Osteocyte (in vitro differentiated cells): ENCODE measurements at regions not wholly inside any gene's neighbourhood (a gene's known extent, or its start where the extent isn't known, plus 50 kb on each side); places are given as distances from the start of the nearest gene placed in this dataset.

Source experiments
- DNase-seq: peaks from one replicate; pipeline ENCODE4 v3.0.0; 2021; ENCODE audit warnings: mixed read lengths; ENCODE audit not compliant: unreplicated experiment; ENCODE audit errors: extremely low spot score
- H3K27ac Mint-ChIP-seq: one replicate; pipeline ENCODE4 v1.8.0; 2021; ENCODE audit warnings: mild to moderate bottlenecking, mixed read lengths; ENCODE audit not compliant: unreplicated experiment
- H3K27me3 Mint-ChIP-seq: one replicate; pipeline ENCODE4 v1.8.0; 2021; ENCODE audit warnings: mixed read lengths; ENCODE audit not compliant: unreplicated experiment
- H3K36me3 Mint-ChIP-seq: one replicate; pipeline ENCODE4 v1.8.0; 2021; ENCODE audit warnings: mixed read lengths; ENCODE audit not compliant: unreplicated experiment
- H3K4me1 Mint-ChIP-seq: one replicate; pipeline ENCODE4 v1.8.0; 2021; ENCODE audit warnings: mixed read lengths; ENCODE audit not compliant: unreplicated experiment
- H3K4me3 Mint-ChIP-seq: one replicate; pipeline ENCODE4 v1.8.0; 2021; ENCODE audit warnings: mild to moderate bottlenecking, moderate library complexity, mixed read lengths; ENCODE audit not compliant: unreplicated experiment
- H3K9me3 Mint-ChIP-seq: one replicate; pipeline ENCODE4 v1.8.0; 2021; ENCODE audit warnings: mixed read lengths; ENCODE audit not compliant: unreplicated experiment
- TF ChIP-seq, protein P1 (sequence below): fragments of 200-600 bp; sonication (generic); IDR thresholded peaks from 2 replicates; pipeline ENCODE4 v1.5.0; 2021; ENCODE audit warnings: antibody characterized with exemption, mild to moderate bottlenecking, moderate library complexity

DNA sequence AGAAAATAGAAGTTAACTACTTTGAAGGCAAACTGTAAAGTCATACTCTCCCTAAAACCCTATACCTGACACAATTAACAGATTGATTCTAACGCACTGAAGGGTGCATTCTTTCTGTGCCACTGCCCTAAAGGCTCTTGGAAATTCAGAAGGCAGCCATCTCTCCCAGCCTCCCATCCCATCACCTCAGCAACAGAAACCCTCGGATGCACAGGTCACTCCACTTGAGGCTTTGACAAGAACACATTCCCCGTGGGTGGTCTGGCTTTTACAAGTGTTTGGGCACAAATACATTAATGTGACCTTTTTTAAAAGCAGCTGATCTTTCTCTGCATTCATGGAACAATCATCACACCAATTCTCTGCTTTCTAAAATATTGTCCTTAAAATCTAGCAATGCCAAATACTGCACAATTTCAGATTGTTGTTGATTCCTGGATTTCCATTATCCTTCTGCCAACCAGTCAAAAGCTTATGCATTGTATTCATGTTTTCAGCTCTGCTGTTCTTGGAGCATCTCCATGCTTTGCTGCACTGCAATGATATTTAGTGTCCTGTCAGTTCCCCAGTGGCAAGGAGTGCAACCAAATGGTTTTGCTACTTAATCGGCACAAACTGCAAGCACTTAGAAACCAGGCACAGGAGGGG lies 175.6 kb downstream of the TMEM161B start:
- H3K36me3 Mint-ChIP-seq, result no peaks in the 10 kb centered on the region
- H3K27me3 Mint-ChIP-seq, result peaks cover 3% of the 10 kb centered on the region
- TF ChIP-seq, protein P1, sequence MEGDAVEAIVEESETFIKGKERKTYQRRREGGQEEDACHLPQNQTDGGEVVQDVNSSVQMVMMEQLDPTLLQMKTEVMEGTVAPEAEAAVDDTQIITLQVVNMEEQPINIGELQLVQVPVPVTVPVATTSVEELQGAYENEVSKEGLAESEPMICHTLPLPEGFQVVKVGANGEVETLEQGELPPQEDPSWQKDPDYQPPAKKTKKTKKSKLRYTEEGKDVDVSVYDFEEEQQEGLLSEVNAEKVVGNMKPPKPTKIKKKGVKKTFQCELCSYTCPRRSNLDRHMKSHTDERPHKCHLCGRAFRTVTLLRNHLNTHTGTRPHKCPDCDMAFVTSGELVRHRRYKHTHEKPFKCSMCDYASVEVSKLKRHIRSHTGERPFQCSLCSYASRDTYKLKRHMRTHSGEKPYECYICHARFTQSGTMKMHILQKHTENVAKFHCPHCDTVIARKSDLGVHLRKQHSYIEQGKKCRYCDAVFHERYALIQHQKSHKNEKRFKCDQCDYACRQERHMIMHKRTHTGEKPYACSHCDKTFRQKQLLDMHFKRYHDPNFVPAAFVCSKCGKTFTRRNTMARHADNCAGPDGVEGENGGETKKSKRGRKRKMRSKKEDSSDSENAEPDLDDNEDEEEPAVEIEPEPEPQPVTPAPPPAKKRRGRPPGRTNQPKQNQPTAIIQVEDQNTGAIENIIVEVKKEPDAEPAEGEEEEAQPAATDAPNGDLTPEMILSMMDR, result no peak
- H3K4me3 Mint-ChIP-seq, result no peak overlapping the region
- H3K9me3 Mint-ChIP-seq, result no peaks in the 10 kb centered on the region
- DNase-seq, result no peak
- H3K27ac Mint-ChIP-seq, result no peak overlapping the region
- no peaks in the 10 kb centered on the region for H3K4me1 Mint-ChIP-seq

DNA sequence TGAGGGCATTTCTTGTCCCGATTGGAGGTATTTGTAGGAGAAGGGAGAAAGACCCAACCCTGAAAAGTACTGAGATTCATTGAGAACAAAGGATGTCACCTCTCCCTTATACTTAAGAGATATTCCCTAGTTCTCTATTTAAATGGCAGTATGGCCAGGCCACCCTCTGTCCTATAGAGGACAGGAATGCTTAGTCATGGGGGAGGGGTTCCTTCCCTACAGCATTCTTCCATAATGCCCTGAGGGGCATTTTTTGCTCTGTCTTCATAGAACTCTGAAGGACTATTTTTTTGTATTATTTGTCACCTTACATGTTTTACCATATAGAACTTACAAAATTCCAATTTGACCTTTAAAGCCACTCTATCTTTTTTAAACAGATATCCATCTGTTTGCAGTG lies 176.3 kb downstream of the TMEM161B start:
- Mint-ChIP-seq H3K9me3 (no peaks in the 10 kb centered on the region), H3K36me3 (no peaks in the 10 kb centered on the region), H3K4me1 (no peaks in the 10 kb centered on the region), H3K4me3 (no peak overlapping the region), H3K27me3 (peaks cover 3% of the 10 kb centered on the region), H3K27ac (no peak overlapping the region)
- DNase-seq, result no peak
- TF ChIP-seq, protein P1, result no peak

DNA sequence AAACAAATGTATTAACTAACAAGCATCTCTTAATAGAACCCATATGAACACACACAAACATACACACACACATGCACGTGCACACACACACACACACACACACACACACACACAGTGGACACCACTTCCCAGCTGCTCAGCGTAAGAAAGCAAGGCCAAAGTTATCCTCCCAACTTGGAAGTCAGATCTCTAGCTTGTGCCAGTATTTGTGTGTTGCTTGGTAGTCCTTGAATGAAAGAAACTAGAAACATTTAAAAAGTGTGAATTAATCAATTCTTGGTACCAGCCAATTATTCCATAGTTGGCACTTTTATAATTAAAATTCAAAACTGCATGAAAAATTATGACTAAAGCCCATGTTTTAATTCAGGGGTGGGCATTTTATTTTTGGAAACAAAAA lies 178.1 kb downstream of the TMEM161B start:
- no peak for DNase-seq
- H3K4me3 Mint-ChIP-seq, result no peak overlapping the region
- H3K36me3 Mint-ChIP-seq, result no peaks in the 10 kb centered on the region
- no peaks in the 10 kb centered on the region for H3K9me3 Mint-ChIP-seq
- H3K27ac Mint-ChIP-seq, result no peak overlapping the region
- H3K4me1 Mint-ChIP-seq, result no peaks in the 10 kb centered on the region
- TF ChIP-seq, protein P1, result no peak
- peaks cover 3% of the 10 kb centered on the region for H3K27me3 Mint-ChIP-seq

DNA sequence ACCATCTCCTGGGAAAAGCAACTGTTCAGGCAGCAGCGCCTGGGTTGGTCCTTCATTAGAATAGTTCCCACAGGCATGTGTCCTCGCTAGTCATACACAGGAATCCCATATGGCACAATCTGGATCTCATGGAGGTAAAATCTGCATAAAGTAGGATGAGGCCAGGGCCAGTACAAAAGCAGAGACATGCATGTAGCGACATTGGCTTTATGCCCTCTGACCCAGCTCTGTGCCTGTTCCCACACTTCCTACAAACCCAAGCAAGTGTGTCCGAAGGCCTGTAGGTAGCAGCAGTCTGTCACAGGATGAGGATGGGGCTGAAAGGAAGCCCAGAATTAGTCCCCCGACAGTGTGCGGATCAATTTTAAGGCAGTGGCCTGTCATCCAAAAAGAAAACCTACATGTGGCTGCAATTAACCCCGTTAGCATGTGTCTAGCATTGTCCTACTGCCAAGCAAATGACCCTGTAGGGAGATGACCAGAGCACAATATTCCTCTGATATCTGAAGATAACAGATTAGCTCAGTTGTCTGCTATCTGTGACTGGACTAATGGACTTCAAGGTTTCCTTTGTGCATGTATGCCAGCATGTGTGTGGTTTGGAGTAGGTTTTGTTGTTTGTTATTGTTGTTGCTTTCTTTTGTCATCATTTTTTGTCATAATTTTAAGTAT lies 178.8 kb downstream of the TMEM161B start:
- Mint-ChIP-seq H3K27ac (no peak overlapping the region), H3K4me3 (no peak overlapping the region), H3K4me1 (no peaks in the 10 kb centered on the region), H3K9me3 (no peaks in the 10 kb centered on the region), H3K36me3 (no peaks in the 10 kb centered on the region), H3K27me3 (peaks cover 3% of the 10 kb centered on the region)
- no peak for DNase-seq
- TF ChIP-seq, protein P1, result no peak

DNA sequence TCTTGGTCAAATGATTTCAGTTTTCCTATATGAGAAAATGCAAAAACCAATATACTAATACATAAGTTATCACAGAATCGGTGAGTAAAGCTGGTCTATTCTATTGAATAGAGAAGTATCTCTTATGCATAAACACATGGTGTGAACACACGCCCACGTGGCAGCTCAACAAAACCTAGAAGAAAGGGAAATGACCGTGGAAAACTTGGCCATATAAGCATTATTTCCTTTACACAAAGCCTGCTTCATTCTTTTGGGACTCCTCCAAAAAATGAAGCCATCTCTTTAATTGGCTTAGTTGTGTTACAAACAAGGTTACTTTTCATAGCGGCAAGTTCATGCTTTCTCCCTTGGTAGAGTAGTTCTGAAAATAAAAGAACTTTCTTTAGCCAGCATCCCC lies 183.2 kb downstream of the TMEM161B start:
- Mint-ChIP-seq H3K9me3 (no peaks in the 10 kb centered on the region), H3K27me3 (peaks cover 3% of the 10 kb centered on the region), H3K4me1 (no peaks in the 10 kb centered on the region), H3K4me3 (no peak overlapping the region), H3K27ac (no peak overlapping the region), H3K36me3 (no peaks in the 10 kb centered on the region)
- TF ChIP-seq, protein P1, result no peak
- DNase-seq, result no peak
